ENCODE measurements at regions not wholly inside any gene's neighbourhood (a gene's known extent, or its start where the extent isn't known, plus 50 kb on each side); places are given as distances from the start of the nearest gene placed in this dataset.

DNA sequence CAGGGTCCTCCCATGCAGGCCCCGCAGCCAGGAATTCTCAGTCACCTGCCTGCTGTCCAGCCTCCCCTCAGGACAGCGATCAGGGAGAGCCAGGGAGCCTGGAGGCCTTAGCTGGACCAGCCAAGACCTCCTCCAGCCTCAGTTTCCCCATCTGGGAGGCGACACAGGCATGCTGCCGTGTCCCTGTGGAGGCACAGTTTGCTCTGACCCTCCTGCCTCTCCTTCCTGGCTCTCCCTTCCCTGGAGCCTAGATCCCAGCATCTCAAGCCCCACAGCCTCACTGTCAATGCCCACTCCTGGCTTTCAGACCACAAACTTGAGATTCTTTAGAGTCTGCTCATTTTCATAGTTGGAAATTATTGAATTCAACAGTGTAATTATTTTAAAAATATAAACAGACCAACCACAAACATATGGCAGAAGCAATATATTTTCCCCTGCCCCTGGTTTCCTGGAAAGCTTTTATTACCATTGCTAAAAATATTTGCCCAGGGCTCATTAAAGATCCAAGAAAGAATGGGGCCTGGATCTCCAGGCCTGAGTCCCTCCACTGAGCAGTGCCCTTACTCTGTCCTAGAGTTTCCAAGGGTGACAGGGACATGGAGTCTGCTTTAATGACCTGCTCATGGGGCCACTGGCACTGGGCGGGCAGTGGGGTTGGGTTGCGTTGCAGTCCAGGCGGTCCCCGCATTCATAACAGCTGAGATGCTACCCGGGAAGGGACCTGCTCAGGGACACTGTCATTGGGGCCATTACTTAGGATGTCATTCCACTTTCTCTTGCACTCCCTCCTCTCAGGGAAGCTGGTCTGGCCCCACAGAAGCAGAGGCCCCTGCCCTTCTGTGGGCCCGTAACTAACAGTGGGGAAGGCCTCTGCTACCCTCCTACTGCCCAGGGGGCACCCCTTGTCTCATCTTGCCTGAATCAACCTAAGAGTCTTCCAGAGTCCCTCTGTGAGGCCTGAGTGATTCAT is 81.6 kb upstream of the CHST15 start:
- no peak overlapping the region for H3K27ac Mint-ChIP-seq
- WGBS, 2 experiments (ENCODE audit: insufficient coverage in 1 of 2, insufficient read length in 1 of 2) = 90 to 95% methylated on average over 8 to 10 of the region's 10 CpGs
- Histone ChIP-seq H3K27me3 (ENCODE audit: control insufficient read depth, insufficient read depth, low read length, poor library complexity, severe bottlenecking) (no peaks in the 10 kb centered on the region), H3K36me3 (ENCODE audit: control insufficient read depth, insufficient read depth, low read length) (no peaks in the 10 kb centered on the region), H3K9me3 (ENCODE audit: control insufficient read depth, low read length) (no peaks in the 10 kb centered on the region), H3K4me3 (ENCODE audit: low read length) (no peak overlapping the region), H3K4me1 (ENCODE audit: control insufficient read depth, insufficient read depth, low read length) (no peaks in the 10 kb centered on the region), H3K9ac (ENCODE audit: extremely low read depth, low read length, poor library complexity, severe bottlenecking) (no peak overlapping the region), H3K27ac (ENCODE audit: low read depth, low read length) (no peak overlapping the region)
- DNase-seq = no peak
- TF ChIP-seq, protein P1, sequence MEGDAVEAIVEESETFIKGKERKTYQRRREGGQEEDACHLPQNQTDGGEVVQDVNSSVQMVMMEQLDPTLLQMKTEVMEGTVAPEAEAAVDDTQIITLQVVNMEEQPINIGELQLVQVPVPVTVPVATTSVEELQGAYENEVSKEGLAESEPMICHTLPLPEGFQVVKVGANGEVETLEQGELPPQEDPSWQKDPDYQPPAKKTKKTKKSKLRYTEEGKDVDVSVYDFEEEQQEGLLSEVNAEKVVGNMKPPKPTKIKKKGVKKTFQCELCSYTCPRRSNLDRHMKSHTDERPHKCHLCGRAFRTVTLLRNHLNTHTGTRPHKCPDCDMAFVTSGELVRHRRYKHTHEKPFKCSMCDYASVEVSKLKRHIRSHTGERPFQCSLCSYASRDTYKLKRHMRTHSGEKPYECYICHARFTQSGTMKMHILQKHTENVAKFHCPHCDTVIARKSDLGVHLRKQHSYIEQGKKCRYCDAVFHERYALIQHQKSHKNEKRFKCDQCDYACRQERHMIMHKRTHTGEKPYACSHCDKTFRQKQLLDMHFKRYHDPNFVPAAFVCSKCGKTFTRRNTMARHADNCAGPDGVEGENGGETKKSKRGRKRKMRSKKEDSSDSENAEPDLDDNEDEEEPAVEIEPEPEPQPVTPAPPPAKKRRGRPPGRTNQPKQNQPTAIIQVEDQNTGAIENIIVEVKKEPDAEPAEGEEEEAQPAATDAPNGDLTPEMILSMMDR (conservative IDR thresholded peaks at IDR 0.05) = no peak
- H3K4me3 Mint-ChIP-seq = no peak overlapping the region
- H3K9me3 Mint-ChIP-seq = no peaks in the 10 kb centered on the region
- H3K4me1 Mint-ChIP-seq = no peaks in the 10 kb centered on the region
- no peaks in the 10 kb centered on the region for H3K27me3 Mint-ChIP-seq (ENCODE audit: insufficient read depth)
- H3K36me3 Mint-ChIP-seq (ENCODE audit: low read depth) = no peaks in the 10 kb centered on the region

DNA sequence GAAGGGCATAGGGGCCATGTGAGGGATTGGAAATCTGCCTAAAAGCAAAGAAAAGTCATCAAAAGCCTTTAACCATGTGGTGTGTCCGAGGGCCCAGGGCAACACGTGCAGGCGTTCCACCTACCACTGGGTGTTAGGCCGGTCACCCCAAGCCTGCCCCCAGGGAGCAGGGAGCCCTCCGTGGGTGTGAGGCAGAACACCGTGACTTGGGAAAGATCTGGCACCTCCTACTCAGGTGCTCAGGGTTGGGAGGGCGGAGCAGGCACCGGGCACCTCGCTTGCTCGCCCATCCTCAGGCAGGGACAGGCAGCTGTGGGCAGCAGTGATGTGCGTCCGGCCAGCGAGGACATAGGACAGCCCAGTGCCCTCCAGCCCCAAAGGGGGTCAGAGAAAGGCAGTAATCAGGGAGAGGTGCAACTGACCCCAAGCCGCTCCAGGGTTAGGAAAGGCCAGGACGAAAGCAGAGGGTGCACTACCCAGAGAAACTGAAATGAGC is 80.7 kb upstream of the CHST15 start:
- peak; percentile 26 for DNase-seq
- 94% methylated on average over 3 to 15 of the region's 15 CpGs for WGBS, 2 experiments (ENCODE audit: insufficient coverage in 1 of 2, insufficient read length in 1 of 2)
- H3K4me1 ChIP-seq (ENCODE audit: control insufficient read depth, insufficient read depth, low read length) = no peaks in the 10 kb centered on the region
- no peaks in the 10 kb centered on the region for H3K4me1 Mint-ChIP-seq
- TF ChIP-seq, protein P1 (conservative IDR thresholded peaks at IDR 0.05) = no peak
- no peak overlapping the region for H3K4me3 ChIP-seq (ENCODE audit: low read length)
- H3K27ac Mint-ChIP-seq = no peak overlapping the region
- H3K36me3 Mint-ChIP-seq (ENCODE audit: low read depth) = no peaks in the 10 kb centered on the region
- H3K27me3 ChIP-seq (ENCODE audit: control insufficient read depth, insufficient read depth, low read length, poor library complexity, severe bottlenecking) = no peaks in the 10 kb centered on the region
- H3K27me3 Mint-ChIP-seq (ENCODE audit: insufficient read depth) = no peaks in the 10 kb centered on the region
- H3K36me3 ChIP-seq (ENCODE audit: control insufficient read depth, insufficient read depth, low read length) = no peaks in the 10 kb centered on the region
- no peak overlapping the region for H3K27ac ChIP-seq (ENCODE audit: low read depth, low read length)
- no peak overlapping the region for H3K9ac ChIP-seq (ENCODE audit: extremely low read depth, low read length, poor library complexity, severe bottlenecking)
- H3K9me3 ChIP-seq (ENCODE audit: control insufficient read depth, low read length) = no peaks in the 10 kb centered on the region
- no peaks in the 10 kb centered on the region for H3K9me3 Mint-ChIP-seq
- H3K4me3 Mint-ChIP-seq = no peak overlapping the region

DNA sequence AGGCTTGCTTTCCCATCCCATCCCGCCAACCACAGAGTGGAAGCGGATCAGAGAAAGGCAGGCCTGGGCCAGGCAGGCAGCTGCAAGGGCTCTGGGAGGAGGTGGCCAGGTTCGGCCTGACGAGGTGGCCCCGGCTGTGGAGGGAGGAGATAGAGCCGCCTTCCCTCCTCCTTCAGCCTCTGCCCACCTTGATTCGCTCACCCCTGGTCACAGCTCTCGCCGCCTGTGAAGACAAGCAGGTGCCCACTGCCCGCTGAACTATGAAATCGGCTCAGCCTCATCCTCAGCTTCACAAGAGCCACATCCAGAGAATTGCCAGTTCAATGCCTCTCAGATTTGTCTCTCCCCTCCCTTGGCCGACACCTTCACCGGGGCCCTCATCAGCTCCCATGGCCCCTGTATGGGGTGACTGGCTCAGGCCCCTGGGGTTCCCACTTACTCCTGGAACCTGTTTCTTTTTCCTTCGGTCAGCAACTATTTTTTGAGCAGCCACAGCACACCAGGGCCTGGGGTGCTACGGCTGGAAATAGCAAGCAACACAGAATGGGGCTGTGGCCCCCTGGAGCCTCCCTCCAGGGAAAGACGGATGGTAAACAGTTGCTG is 80.0 kb upstream of the CHST15 start:
- Mint-ChIP-seq H3K27me3 (ENCODE audit: insufficient read depth) (no peaks in the 10 kb centered on the region), H3K4me3 (no peak overlapping the region), H3K9me3 (no peaks in the 10 kb centered on the region), H3K4me1 (no peaks in the 10 kb centered on the region), H3K27ac (no peak overlapping the region), H3K36me3 (ENCODE audit: low read depth) (no peaks in the 10 kb centered on the region)
- Histone ChIP-seq H3K27ac (ENCODE audit: low read depth, low read length) (no peak overlapping the region), H3K36me3 (ENCODE audit: control insufficient read depth, insufficient read depth, low read length) (no peaks in the 10 kb centered on the region), H3K4me1 (ENCODE audit: control insufficient read depth, insufficient read depth, low read length) (no peaks in the 10 kb centered on the region), H3K9me3 (ENCODE audit: control insufficient read depth, low read length) (no peaks in the 10 kb centered on the region), H3K27me3 (ENCODE audit: control insufficient read depth, insufficient read depth, low read length, poor library complexity, severe bottlenecking) (no peaks in the 10 kb centered on the region), H3K4me3 (ENCODE audit: low read length) (no peak overlapping the region), H3K9ac (ENCODE audit: extremely low read depth, low read length, poor library complexity, severe bottlenecking) (no peak overlapping the region)
- TF ChIP-seq, protein P1 (conservative IDR thresholded peaks at IDR 0.05) = no peak
- WGBS, 2 experiments (ENCODE audit: insufficient coverage in 1 of 2, insufficient read length in 1 of 2) = 87 to 90% methylated on average over 9 to 16 of the region's 16 CpGs
- DNase-seq = no peak
